SK-N-SH treated with all-trans-retinoic acid at 6 μM for 48 hours (cell line): ENCODE measurements at regions not wholly inside any gene's neighbourhood (a gene's known extent, or its start where the extent isn't known, plus 50 kb on each side); places are given as distances from the start of the nearest gene placed in this dataset.

ENCODE experiments used
- ATAC-seq: fragments of 200-7000 bp; cut with Tn5 transposase; 3 replicates; pipeline ENCODE4 v1.9.1; 2020; ENCODE audit warnings: mild to moderate bottlenecking, moderate library complexity
- ARNTL ChIP-seq: fragments of 450-650 bp; formaldehyde crosslinking; IDR thresholded peaks from 2 replicates; pipeline ENCODE4 v1.5.0; 2020; ENCODE audit warnings: low read depth, mild to moderate bottlenecking, moderate library complexity, borderline replicate concordance
- BACH2 ChIP-seq: fragments of 250-450 bp; sonication (Bioruptor Pico); IDR thresholded peaks from 2 replicates; pipeline ENCODE4 v1.9.0; 2021; ENCODE audit warnings: mild to moderate bottlenecking, borderline replicate concordance
- CREB5 ChIP-seq: fragments of 250-450 bp; sonication (Bioruptor Pico); IDR thresholded peaks from 2 replicates; pipeline ENCODE4 v1.5.1; 2020; ENCODE audit warnings: low read depth, mild to moderate bottlenecking, moderate library complexity
- CSDC2 ChIP-seq: fragments of 250-450 bp; sonication (Bioruptor Pico); IDR thresholded peaks from 2 replicates; pipeline ENCODE4 v1.5.0; 2020; ENCODE audit warnings: mild to moderate bottlenecking, moderate library complexity
- CSRNP3 ChIP-seq: fragments of 250-450 bp; sonication (Bioruptor Pico); IDR thresholded peaks from 2 replicates; pipeline ENCODE4 v1.5.1; 2021; ENCODE audit warnings: mild to moderate bottlenecking, moderate library complexity
- ESRRG ChIP-seq: fragments of 250-450 bp; sonication (Bioruptor Pico); IDR thresholded peaks from 2 replicates; pipeline ENCODE4 v1.6.1; 2021; ENCODE audit warnings: mild to moderate bottlenecking
- ISL1 ChIP-seq: fragments of 250-450 bp; sonication (Bioruptor Pico); IDR thresholded peaks from 2 replicates; pipeline ENCODE4 v2.1.2; 2022; ENCODE audit warnings: mild to moderate bottlenecking, moderate library complexity
- OSR1 ChIP-seq: fragments of 250-450 bp; sonication (Bioruptor Pico); IDR thresholded peaks from 2 replicates; pipeline ENCODE4 v1.8.0; 2022; ENCODE audit warnings: moderate library complexity, mild to moderate bottlenecking, inconsistent platforms
- PATZ1 ChIP-seq: fragments of 250-450 bp; sonication (Bioruptor Pico); IDR thresholded peaks from 2 replicates; pipeline ENCODE4 v1.8.0; 2020; ENCODE audit warnings: mild to moderate bottlenecking, moderate library complexity, borderline replicate concordance
- POU6F1 ChIP-seq: fragments of 250-450 bp; sonication (Bioruptor Pico); IDR thresholded peaks from 2 replicates; pipeline ENCODE4 v1.8.0; 2021; ENCODE audit warnings: low read depth, mild to moderate bottlenecking, moderate library complexity, borderline replicate concordance
- PPARA ChIP-seq: fragments of 250-450 bp; sonication (Bioruptor Pico); IDR thresholded peaks from 2 replicates; pipeline ENCODE4 v1.5.0; 2020; ENCODE audit warnings: mild to moderate bottlenecking, borderline replicate concordance
- RARB ChIP-seq: fragments of 250-450 bp; sonication (Bioruptor Pico); IDR thresholded peaks from 2 replicates; pipeline ENCODE4 v1.8.0; 2021; ENCODE audit warnings: mild to moderate bottlenecking, moderate library complexity
- SNAI2 ChIP-seq: fragments of 250-450 bp; sonication (Bioruptor Pico); IDR thresholded peaks from 2 replicates; pipeline ENCODE4 v1.5.0; 2020; ENCODE audit warnings: mild to moderate bottlenecking, moderate library complexity
- TCF4 ChIP-seq: fragments of 250-450 bp; sonication (Bioruptor Pico); IDR thresholded peaks from 2 replicates; pipeline ENCODE4 v1.8.0; 2021; ENCODE audit warnings: mild to moderate bottlenecking, moderate library complexity, borderline replicate concordance
- TOX ChIP-seq: fragments of 250-450 bp; sonication (Bioruptor Pico); IDR thresholded peaks from 2 replicates; pipeline ENCODE4 v1.8.0; 2021; ENCODE audit warnings: mild to moderate bottlenecking, moderate library complexity, borderline replicate concordance
- TSHZ2 ChIP-seq: fragments of 250-450 bp; sonication (Bioruptor Pico); IDR thresholded peaks from 2 replicates; pipeline ENCODE4 v1.5.0; 2020; ENCODE audit warnings: mild to moderate bottlenecking, moderate library complexity
- ZC3H10 ChIP-seq: fragments of 250-450 bp; sonication (Bioruptor Pico); IDR thresholded peaks from 2 replicates; pipeline ENCODE4 v1.5.1; 2021; ENCODE audit warnings: mild to moderate bottlenecking, moderate library complexity
- ZFP3 ChIP-seq: fragments of 250-450 bp; sonication (Bioruptor Pico); IDR thresholded peaks from 2 replicates; pipeline ENCODE4 v1.5.0; 2020; ENCODE audit warnings: mild to moderate bottlenecking, moderate library complexity
- ZNF70 ChIP-seq: fragments of 450-650 bp; formaldehyde crosslinking; IDR thresholded peaks from 2 replicates; pipeline ENCODE4 v1.5.0; 2020; ENCODE audit warnings: mild to moderate bottlenecking, moderate library complexity
- ZNF8 ChIP-seq: fragments of 450-650 bp; formaldehyde crosslinking; IDR thresholded peaks from 2 replicates; pipeline ENCODE4 v1.5.0; 2020; ENCODE audit warnings: mild to moderate bottlenecking, moderate library complexity

- TF ChIP-seq TCF4 (no peak; the same call in 1 of the 2 replicates), ISL1 (CRISPR knock-in tag) (no peak), ZNF8 (CRISPR knock-in tag) (no peak), ZNF70 (CRISPR knock-in tag) (no peak), TOX (CRISPR knock-in tag) (no peak), ZC3H10 (CRISPR knock-in tag) (no peak), PATZ1 (CRISPR knock-in tag) (no peak), BACH2 (CRISPR knock-in tag) (no peak), ESRRG (CRISPR knock-in tag) (no peak)
These were observed 446.7 kb upstream of the GRAMD2B start (continued) for GRCh38 chr5:125976421-125977000.

- TF ChIP-seq ZNF70 (CRISPR knock-in tag) (no peak), SNAI2 (CRISPR knock-in tag) (no peak)
- TF ChIP-seq, all 23 proteins: peak for 0
- no peak for ATAC-seq
These were observed 445.2 kb upstream of the GRAMD2B start for GRCh38 chr5:125978015-125978414.

- TF ChIP-seq PATZ1 (CRISPR knock-in tag) (no peak), OSR1 (CRISPR knock-in tag) (no peak), CSDC2 (CRISPR knock-in tag) (no peak), POU6F1 (CRISPR knock-in tag) (no peak), RARB (CRISPR knock-in tag) (no peak), ZNF8 (CRISPR knock-in tag) (no peak), CSRNP3 (CRISPR knock-in tag) (no peak), ISL1 (CRISPR knock-in tag) (no peak), BACH2 (CRISPR knock-in tag) (no peak), PPARA (CRISPR knock-in tag) (no peak), ARNTL (CRISPR knock-in tag) (no peak), CREB5 (CRISPR knock-in tag) (no peak), ZFP3 (CRISPR knock-in tag) (no peak), TSHZ2 (CRISPR knock-in tag) (no peak)
- no peak for ATAC-seq
These were observed 443.6 kb upstream of the GRAMD2B start for GRCh38 chr5:125979636-125980035.
